Retinal pigment epithelial cell (primary cell): ENCODE measurements at regions not wholly inside any gene's neighbourhood (a gene's known extent, or its start where the extent isn't known, plus 50 kb on each side); places are given as distances from the start of the nearest gene placed in this dataset.

Experiments
- DNase-seq: peaks from one replicate; pipeline ENCODE4 v3.0.0-alpha.2; 2010; ENCODE audit warnings: low read depth
- H3K4me3 ChIP-seq: 2 replicates; pipeline ENCODE4 v1.5.1; 2011; ENCODE audit warnings: mild to moderate bottlenecking, low read length, control low read depth, moderate library complexity
- TF ChIP-seq, protein P1 (sequence below): conservative IDR thresholded peaks from 2 replicates; pipeline ENCODE4 v1.5.1; 2011; ENCODE audit warnings: low read depth, low read length, control low read depth, inconsistent platforms

DNA sequence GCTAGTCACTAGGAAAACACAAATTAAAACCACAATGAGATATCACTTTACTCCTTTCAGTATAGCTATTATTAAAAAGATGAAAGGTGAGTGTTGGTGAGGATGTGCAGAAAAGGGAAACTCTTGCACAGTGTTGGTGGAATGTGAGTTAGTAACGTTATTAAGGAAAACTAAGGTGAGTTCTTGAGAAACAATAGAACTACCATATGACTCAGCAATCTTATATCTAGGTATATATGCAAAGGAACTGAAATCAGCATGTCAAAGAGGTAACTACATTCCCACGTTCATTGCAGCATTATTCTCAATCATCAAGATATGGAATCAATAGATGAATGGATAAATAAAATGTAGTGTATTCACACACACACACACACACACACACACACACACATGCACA lies 117.3 kb upstream of the HNMT start:
- DNase-seq = no peak
- H3K4me3 ChIP-seq = no peak overlapping the region
- TF ChIP-seq, protein P1, sequence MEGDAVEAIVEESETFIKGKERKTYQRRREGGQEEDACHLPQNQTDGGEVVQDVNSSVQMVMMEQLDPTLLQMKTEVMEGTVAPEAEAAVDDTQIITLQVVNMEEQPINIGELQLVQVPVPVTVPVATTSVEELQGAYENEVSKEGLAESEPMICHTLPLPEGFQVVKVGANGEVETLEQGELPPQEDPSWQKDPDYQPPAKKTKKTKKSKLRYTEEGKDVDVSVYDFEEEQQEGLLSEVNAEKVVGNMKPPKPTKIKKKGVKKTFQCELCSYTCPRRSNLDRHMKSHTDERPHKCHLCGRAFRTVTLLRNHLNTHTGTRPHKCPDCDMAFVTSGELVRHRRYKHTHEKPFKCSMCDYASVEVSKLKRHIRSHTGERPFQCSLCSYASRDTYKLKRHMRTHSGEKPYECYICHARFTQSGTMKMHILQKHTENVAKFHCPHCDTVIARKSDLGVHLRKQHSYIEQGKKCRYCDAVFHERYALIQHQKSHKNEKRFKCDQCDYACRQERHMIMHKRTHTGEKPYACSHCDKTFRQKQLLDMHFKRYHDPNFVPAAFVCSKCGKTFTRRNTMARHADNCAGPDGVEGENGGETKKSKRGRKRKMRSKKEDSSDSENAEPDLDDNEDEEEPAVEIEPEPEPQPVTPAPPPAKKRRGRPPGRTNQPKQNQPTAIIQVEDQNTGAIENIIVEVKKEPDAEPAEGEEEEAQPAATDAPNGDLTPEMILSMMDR = no peak

DNA sequence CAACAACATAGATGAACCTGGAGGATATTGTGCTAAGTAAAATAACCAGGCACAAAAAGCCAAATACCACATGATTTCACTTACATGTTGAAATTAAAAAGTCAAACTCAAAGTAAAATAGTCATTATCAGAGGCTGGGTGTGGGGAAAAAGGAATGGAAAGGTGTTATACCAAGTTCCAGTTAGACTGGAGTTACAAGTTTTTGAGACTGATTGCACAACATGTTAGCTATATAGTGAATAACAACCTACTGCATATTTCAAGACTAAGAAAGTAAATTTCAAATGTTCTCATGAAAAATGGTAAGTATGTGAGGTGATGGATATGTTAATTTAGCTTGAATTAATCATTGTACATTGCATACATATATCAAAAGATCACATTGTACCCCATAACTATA lies 116.8 kb upstream of the HNMT start:
- DNase-seq = no peak
- H3K4me3 ChIP-seq = no peak overlapping the region
- TF ChIP-seq, protein P1 = no peak

DNA sequence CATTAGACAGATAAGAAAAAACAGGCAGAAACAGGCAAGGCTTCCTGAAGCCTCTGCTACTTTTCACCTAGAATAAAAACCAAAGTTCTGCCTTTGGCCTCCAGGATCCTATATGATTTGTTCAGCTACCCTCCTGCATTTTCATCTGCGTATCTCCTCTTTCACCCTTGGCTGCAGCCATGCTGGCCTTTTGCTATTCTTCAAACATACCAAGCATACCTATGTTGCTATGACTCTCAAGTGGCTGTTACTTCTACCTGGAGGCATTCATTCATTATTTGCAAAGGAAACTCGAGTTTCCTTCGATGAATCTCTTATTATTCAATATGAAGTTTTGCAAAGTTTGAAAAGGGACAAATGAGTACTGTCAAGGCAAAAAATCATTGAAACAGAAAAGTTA lies 106.4 kb upstream of the HNMT start:
- DNase-seq = no peak
- H3K4me3 ChIP-seq = no peak overlapping the region
- TF ChIP-seq, protein P1 = no peak

DNA sequence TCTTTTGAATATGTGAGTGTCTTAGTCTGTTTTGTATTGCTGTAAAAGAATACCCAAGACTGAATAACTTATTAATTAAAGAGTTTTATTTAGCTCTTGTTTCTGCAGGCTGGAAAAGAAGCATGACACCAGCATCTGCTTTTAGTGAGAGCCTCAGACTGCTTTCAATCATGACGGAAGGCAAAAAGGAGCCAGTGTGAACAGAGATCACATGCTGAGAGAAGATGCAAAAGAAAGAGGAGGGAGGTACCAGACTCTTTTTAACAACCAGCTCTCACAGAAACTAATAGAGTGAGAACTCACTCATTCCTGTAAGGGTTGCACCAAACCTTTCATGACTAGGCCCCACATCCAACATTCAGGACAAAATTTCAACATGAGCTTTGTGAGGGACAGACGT lies 101.6 kb upstream of the HNMT start:
- TF ChIP-seq, protein P1 = no peak
- no peak overlapping the region for H3K4me3 ChIP-seq
- DNase-seq = no peak

DNA sequence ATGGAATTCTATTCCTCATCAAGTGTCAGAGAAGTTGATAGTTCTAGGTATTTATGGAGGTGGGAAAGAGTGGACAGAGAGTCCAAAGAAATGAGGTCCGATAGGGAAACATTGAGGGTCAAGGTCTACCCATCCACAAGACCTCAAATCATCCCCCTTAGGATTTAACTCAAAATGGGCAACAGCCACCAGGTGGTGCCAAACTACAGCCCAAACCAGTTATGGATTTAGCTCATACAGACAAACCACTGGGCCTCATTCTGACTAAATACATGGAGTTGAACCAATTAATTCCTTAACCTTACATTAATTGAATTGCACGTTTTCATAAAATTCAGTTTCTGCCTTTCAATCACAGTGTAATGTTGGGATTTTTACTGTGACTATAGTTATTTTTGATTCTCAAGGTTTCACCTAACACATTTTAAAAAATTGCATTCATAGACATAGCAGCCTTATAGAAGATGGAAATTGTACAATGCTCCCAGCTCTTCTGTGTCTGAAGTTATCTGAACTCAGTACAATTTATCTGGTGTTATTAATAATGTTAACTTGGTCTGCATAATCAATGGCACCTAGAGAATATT lies 98.2 kb upstream of the HNMT start:
- TF ChIP-seq, protein P1 = peak; percentile 85
- no peak for DNase-seq
- H3K4me3 ChIP-seq = no peak overlapping the region

DNA sequence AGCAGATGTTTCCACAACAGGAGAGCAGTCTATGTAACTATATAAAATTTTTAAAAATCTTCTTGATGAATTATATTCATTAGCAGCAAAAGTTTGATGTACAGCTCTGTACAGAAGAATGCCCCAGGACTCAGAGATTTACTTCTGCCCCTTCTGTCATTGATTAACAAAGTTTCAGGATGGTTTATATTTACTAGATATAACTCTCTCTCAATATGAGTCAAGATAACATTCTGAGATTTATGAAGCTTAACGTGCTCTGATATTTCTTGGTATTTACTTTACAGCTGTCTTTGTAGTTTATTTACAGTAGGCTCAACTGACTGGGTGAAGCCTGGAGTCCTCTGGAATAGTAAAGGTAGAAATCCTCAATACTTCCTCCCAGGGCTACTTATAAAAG lies 93.6 kb upstream of the HNMT start:
- DNase-seq = no peak
- TF ChIP-seq, protein P1 = no peak

DNA sequence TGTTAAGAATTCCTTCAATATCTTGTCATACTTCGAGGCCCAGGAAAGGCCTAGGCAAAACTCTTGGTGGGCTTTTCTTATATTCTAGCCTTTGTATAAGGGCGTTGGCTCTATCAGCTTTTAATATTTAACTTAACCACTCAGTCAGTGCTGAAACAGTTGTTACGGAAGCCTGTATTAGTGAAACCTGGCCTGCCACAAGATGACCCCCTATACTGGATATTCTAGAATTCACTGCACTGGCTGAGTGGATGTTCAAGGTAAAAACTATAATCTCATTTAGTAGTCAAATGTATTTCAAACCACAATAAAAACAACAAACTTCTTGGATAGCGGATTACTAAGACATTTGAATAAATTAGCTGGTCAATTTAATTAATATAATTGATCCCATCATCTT lies 91.7 kb upstream of the HNMT start:
- TF ChIP-seq, protein P1 = no peak
- no peak overlapping the region for H3K4me3 ChIP-seq
- DNase-seq = no peak

More for the DNA sequence above, 93.6 kb upstream of the HNMT start:
- H3K4me3 ChIP-seq = no peak overlapping the region
